ENCODE measurements at regions not wholly inside any gene's neighbourhood (a gene's known extent, or its start where the extent isn't known, plus 50 kb on each side); places are given as distances from the start of the nearest gene placed in this dataset.

- POLR2A ChIA-PET: no interaction called here
- peaks cover 2% of the 10 kb centered on the region for H3K9me3 Mint-ChIP-seq
- no peak overlapping the region for H3K27ac Mint-ChIP-seq
- no peaks in the 10 kb centered on the region for H3K27me3 Mint-ChIP-seq
- ATAC-seq (ENCODE audit: low read depth) (no peak), DNase-seq (no peak)
- CTCF ChIA-PET: no interaction called here
- H3K36me3 Mint-ChIP-seq (ENCODE audit: low read depth): no peaks in the 10 kb centered on the region
- no peak for TF ChIP-seq CTCF (IDR thresholded peaks at IDR 0.05)
- intact Hi-C loops (cut with micrococcal nuclease): no loop called here
- H3K4me1 Mint-ChIP-seq: peaks cover 15% of the 10 kb centered on the region
- no peak overlapping the region for H3K4me3 Mint-ChIP-seq
These were observed 304.5 kb downstream of the CD83 start for GRCh38 chr6:14422061-14422460.

- POLR2A ChIA-PET: no interaction called here
- TF ChIP-seq CTCF (IDR thresholded peaks at IDR 0.05): no peak
- intact Hi-C loops (cut with micrococcal nuclease): no loop called here
- Mint-ChIP-seq H3K4me3 (no peak overlapping the region), H3K36me3 (ENCODE audit: low read depth) (no peaks in the 10 kb centered on the region), H3K9me3 (peaks cover 2% of the 10 kb centered on the region), H3K27ac (no peak overlapping the region), H3K4me1 (peaks cover 17% of the 10 kb centered on the region), H3K27me3 (no peaks in the 10 kb centered on the region)
- CTCF ChIA-PET: no interaction called here
- ATAC-seq (ENCODE audit: low read depth) (no peak), DNase-seq (no peak)
These were observed 305.3 kb downstream of the CD83 start for GRCh38 chr6:14422917-14423316.

GRCh38 chr6:14423330-14423729, 305.8 kb downstream of the CD83 start:
- ChIA-PET CTCF (no interaction called here), POLR2A (no interaction called here)
- Mint-ChIP-seq H3K36me3 (ENCODE audit: low read depth) (no peaks in the 10 kb centered on the region), H3K4me1 (peaks cover 21% of the 10 kb centered on the region), H3K9me3 (peaks cover 2% of the 10 kb centered on the region), H3K27ac (no peak overlapping the region), H3K4me3 (no peak overlapping the region), H3K27me3 (no peaks in the 10 kb centered on the region)
- TF ChIP-seq CTCF (IDR thresholded peaks at IDR 0.05): no peak
- intact Hi-C loops (cut with micrococcal nuclease): no loop called here
- no peak for ATAC-seq (ENCODE audit: low read depth)
- DNase-seq: no peak

- H3K9me3 Mint-ChIP-seq: peaks cover 2% of the 10 kb centered on the region
- DNase-seq (no peak), ATAC-seq (ENCODE audit: low read depth) (no peak)
- no peaks in the 10 kb centered on the region for H3K36me3 Mint-ChIP-seq (ENCODE audit: low read depth)
- ChIA-PET POLR2A (no interaction called here), CTCF (no interaction called here)
- no peak overlapping the region for H3K27ac Mint-ChIP-seq
- H3K27me3 Mint-ChIP-seq: no peaks in the 10 kb centered on the region
- H3K4me3 Mint-ChIP-seq: no peak overlapping the region
- intact Hi-C loops (cut with micrococcal nuclease): no loop called here
- peaks cover 27% of the 10 kb centered on the region for H3K4me1 Mint-ChIP-seq
- no peak for TF ChIP-seq CTCF (IDR thresholded peaks at IDR 0.05)
These were observed 306.4 kb downstream of the CD83 start for GRCh38 chr6:14423955-14424354.

- H3K9me3 Mint-ChIP-seq: peaks cover 2% of the 10 kb centered on the region
- ChIA-PET POLR2A (no interaction called here), CTCF (no interaction called here)
- TF ChIP-seq CTCF (IDR thresholded peaks at IDR 0.05): no peak
- no peak overlapping the region for H3K27ac Mint-ChIP-seq
- H3K36me3 Mint-ChIP-seq (ENCODE audit: low read depth): no peaks in the 10 kb centered on the region
- intact Hi-C loops (cut with micrococcal nuclease): no loop called here
- ATAC-seq (ENCODE audit: low read depth): no peak
- H3K4me3 Mint-ChIP-seq: no peak overlapping the region
- no peaks in the 10 kb centered on the region for H3K27me3 Mint-ChIP-seq
- no peak for DNase-seq
- H3K4me1 Mint-ChIP-seq: peaks cover 22% of the 10 kb centered on the region
These were observed 308.2 kb downstream of the CD83 start for GRCh38 chr6:14425805-14426204.

Data from activated B cell treated with CpG ODN at 0.5 μM for 24 hours (primary cell).